HG03159 (cell line): ENCODE measurements at regions not wholly inside any gene's neighbourhood (a gene's known extent, or its start where the extent isn't known, plus 50 kb on each side); places are given as distances from the start of the nearest gene placed in this dataset.

Experiments used
- ATAC-seq: cut with Tn5 transposase; IDR thresholded peaks from one replicate; pipeline ENCODE4 v1.9.1; 2021; ENCODE audit warnings: mild to moderate bottlenecking, moderate library complexity; ENCODE audit not compliant: unreplicated experiment

DNA sequence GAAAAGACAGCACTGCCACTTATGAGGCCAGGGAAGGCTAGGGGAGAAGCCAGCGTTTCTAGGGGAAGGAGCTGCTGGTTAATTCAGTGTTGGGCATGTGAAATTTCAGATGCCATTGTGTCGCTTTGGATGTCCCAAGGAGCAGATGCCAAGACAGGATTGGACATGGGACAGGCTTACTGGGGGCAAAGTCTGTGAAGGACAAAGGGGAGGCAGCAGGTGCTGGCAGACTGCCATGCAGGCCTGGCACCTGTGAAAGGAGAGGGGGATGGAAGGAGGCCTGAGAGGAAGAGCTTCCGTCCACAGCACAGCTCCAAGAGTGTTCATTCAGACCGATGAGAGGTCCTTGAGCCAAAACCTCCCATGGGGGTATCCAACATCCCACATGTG, 255.5 kb upstream of the RPL38 start:
- ATAC-seq: no peak

DNA sequence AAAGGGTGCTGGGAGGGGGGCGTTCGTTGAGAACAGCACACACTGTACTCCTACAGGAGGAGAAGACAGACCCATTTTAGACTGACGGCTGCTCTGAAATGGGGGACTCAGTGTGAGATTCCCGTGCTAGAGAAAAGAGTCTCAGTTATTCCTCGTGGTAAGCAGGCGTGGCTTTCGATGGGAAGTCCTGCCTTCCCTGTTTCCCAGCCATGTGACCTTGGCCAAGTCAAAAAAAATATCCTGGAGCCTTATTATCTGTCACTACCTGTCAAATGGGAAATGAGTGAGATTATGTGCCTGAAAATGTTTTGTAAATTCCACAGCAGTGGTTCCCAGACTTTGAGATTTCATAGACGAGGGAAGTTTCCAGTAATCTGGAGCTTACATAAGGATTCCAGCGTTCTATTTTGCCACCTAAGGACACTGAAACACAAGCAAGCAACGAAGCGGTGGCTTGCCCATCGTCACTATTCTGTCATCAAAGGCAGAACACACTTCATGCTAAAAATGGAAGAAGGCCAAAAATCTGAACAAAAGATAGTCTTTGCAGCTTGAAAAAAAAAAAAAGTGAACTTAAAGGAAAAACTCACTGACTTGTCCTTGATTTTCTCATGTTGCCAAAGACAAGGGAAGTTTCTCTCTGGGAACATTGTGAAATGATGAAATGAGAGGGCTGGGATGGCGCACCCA, 253.4 kb upstream of the RPL38 start:
- ATAC-seq: no peak

DNA sequence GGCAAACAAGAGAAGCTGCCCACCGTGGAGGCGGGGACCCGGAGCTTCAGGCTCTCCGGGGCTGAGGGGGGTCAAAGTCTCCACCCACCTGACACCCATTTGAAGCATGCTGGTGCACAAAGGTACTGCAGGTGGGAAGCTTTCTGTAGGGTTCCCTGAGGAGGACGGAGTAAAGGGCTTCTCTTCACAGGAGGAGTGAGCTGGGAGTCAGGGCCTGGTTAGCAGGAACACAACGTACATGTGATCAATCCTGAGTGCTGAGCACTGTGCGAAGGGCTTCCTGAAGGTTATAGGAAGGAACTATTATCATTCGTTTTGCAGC, 252.9 kb upstream of the RPL38 start:
- no peak for ATAC-seq

DNA sequence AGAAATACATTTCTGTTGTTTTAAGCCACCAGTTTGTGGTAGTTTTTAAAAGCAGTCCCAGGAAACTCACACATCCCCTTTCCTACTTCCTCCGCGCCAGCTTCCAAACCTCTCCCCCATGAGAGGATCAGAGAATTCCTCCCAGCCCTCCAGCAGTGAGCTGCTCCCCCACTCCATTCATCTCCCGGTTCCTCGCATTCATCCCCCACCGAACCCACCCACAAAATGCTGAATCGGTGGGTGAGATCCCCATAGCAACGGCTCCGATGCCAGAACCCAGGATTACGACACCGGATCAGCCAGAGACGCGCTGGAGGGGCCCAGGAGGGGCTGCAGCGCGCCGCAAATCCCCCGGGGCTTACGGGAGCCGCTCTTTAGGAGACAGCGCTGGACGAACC, 251.4 kb upstream of the RPL38 start:
- ATAC-seq: no peak

DNA sequence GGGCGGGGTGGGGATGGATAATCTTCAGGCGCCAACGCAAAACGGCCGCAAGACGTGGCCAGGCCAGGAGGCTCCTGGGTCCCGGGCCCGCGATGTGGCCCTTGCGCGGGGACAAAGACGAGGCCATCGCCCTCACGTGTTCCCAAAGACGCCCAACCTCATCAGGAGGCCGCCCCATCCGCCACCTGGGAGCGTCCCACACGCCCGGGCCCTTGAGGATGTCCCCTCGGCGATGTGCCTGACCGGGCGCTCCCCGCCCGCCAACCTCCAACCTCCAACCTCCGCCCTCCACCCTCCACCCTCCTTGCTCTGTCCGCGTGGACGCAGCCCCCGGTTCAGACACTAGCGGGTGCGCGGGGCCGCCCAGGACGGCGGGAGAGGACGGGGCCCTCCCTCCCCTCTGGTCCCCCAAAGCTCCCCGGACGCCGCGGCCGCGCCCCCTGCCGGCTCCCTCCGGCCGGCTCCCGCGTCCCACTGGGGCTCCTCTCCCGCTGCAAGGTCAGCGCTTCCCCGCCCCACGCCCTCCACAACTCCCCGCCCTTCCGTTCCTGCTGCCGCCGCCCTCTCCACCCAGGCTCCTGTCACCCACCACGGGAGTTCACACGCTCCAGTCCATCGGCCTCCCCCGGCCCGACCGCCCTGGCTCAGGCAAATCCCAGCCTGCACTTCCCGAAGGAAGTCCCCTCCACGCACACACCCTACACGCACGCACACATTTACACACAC, 250.8 kb upstream of the RPL38 start:
- no peak for ATAC-seq

DNA sequence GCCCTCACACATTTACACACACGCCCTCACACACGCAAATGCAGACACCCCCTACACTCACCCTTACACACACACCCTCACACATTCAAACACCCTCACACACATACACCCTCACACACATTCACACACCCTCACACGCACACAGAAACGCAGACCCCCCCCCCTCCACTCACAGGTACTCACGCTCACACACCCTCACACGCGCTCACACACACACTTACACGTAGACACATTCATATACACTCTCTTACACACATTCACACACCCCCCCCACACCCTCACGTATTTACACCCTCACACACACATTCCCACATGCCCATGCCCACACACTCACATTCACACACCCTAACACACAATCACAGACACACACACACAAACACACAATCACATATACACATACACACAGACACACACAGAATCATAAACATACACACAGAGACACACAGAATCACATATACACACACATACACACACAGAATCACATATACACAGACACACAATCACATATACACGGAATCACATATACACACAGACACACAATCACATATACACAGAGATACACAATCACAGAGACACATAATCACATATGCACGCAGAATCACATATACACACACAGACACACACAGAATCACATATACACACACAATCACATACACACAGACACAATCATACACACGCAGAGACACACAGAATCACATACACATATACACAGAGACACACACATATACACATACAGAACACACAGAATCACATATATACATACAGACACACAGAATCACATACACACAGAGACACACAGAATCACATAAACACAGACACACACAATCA, 250.1 kb upstream of the RPL38 start:
- no peak for ATAC-seq

DNA sequence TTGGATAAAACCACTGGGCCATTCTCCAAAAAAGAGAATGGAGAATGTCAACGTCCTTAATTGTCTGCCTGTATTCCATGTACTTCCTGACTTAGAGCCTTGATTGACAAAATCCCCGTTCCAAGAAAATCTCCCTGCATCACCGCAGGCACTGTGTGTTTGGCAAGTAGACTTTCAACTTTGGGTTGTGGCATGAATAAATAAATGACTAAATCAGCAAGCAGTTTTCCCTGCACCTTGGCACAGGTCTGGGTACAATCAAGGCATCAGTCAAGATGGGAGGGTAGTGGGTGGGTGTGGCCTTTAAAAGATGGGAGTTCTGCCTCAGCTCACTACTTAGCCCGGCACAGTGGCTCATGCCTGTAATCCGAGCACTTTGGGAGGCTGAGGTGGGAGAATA, 248.5 kb upstream of the RPL38 start:
- no peak for ATAC-seq

DNA sequence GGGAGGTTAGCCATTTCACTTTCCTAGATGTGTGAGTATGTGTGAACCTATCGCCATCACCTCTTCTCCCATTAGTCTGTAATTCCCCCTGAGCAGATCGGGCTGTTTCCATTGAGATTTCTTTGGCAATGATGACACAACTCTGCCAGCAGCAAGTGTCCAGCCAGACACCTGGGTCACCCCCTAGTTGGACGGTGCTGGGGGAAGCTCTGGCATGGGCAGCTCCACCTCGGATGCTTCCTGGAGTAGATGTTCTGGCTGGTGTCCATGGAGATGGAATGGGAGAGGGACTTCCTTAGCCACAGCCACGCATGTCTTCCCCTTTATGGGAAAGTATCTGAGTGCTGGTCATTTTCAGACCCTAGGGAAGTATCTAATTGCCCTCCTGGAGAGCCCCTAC, 247.9 kb upstream of the RPL38 start:
- no peak for ATAC-seq

DNA sequence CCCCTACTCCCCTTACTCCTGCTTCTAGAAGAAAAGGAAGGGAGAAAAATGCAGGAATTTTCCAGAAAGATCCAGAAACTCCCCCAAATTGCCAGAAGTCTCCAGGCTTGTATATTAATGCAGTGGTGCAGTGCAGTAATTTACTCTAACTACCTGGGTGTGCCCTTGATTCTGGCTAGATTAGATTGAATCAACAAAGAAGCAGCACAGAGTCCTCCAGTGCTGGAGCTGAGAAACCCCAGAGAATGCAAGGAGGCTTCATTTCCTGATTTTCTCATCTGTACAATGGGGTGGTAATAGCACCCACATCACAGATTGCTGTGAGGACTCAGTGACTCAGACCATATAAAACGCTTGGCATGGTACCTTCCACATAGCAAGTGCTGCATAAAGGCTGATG, 247.3 kb upstream of the RPL38 start:
- no peak for ATAC-seq

DNA sequence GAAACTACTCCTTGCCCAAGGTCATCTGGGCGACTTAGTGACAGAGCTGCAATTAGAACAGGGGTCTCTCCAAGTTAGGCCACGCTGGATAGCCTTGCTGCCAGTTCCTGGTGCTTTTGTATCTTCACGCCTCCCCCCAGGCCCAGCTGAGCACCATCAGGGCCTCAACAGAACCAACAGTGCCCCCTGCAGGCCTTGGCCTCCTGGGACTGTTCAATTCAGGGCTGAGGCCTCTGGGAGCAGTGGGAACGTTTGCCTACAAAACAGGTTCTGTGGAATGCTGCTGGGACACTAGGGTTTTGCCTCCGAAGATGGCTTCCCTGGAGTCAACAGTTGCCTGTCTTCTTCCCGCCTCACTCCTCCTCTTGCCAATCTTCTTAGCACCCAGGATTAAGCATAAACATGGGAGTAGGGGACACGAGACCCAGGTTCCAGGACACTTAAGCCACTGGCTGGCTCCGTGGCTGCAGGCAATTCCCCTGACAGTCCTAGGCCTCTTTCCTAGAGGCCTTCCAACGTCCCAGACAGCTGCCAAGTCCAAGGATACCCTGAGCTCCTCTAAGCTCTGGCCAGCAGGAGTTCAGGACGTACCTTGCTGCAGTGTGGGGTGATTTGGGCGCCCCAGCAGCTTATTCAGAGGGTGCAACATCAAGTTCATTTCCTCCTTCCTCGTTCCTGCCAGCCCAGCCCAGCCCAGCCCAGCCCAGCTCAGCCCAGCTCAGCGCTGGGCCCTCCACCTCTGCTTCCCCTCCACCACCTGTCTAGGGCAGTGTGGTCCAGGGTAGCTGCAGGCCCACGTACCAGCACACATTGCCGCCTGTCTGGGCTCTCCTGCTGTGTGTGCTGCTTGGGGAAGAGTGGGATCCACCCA, 246.6 kb upstream of the RPL38 start:
- no peak for ATAC-seq

DNA sequence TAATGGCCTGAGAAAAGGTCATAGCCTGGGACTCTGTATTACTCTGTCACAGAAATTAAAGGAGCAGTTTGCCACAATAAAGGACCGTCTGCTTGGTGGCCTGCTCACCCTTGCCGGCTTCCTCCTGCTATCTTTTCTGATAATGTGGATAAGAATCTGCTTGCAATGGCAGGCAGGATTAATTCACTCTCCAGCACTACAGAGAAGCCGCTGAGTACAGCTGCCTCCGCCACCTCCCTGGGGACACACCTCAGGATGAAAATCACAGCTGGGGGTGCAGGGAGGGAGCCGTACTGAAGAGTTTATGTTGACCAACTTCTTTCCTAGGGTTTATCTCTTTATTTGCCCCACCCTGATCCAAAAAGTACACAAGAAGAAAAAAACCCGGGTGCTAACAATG, 245.9 kb upstream of the RPL38 start:
- ATAC-seq: no peak

DNA sequence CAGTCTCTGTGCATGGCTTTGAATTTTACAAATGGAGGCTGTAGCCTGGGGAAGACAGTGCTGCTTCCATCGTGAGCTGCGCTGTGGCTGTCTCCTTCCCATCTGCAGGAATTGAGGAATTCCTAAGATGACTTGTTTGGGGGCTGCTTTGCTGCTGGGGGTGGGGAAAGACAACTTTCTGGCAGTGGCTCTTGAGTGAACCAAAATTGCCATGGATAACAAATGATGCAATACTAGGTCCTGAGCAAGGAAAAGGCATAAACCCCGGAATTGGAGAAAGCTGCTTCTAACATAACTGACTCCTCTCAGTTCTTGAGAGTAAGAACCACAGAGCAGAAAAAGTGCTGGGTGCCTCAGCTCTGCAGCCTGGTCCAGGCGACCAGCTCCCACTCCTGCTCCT, 245.0 kb upstream of the RPL38 start:
- no peak for ATAC-seq

DNA sequence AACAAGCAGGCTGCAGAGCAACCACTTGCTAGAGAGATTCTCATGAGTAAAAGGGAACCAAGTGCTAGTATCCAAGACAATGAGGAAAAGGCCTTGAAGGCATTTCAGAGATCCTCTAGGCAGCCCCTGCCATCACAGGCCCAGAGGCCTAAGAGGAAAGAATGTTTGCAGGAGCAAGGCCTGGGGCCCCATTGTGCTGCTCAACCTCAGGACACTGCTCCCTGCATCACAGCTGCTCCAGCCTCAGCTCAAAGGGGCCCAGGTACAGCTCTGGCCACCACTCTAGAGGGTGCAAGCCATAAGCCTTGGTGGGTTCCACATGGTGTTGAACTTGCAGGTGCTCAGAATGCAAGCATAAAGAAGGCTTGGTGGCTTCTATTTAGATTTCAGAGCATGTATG, 243.0 kb upstream of the RPL38 start:
- ATAC-seq: no peak

DNA sequence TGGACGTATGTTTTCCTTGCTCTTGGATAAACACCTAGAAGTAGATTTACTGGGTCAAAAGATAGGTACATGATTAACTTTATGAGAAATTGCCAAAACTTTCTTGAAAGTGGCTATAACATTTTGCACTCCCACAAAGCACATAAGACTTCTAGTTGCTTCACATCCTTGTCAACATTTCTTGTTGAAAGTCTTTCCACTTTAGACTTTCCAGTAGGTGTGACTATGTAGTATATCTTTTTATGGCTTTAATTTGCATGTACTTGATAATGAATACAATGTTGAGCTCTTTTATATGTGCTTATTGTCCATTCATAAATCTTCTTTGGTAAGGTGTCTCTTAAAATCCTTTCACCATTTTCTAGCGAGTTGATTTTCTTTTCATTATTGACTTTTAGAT, 241.2 kb upstream of the RPL38 start:
- no peak for ATAC-seq

DNA sequence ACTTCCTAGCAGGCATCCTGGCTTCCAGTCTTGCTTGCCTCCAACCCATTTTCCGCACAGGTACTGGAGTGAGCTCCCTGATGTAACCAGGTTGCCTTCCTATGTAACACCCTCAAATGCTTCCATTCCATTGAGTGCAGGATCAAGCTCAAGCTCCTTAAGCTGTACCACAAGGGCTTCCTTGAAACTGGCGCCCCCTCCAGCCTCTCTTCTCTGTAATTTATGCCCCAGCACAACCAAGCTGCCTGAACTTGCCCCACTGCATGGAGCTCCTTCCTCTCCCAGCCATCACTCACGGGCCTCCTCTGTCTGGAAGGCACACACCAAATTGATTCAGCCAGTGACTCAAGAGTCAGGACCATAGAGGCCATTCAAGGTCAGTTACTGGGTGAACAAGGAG, 234.8 kb upstream of the RPL38 start:
- no peak for ATAC-seq

DNA sequence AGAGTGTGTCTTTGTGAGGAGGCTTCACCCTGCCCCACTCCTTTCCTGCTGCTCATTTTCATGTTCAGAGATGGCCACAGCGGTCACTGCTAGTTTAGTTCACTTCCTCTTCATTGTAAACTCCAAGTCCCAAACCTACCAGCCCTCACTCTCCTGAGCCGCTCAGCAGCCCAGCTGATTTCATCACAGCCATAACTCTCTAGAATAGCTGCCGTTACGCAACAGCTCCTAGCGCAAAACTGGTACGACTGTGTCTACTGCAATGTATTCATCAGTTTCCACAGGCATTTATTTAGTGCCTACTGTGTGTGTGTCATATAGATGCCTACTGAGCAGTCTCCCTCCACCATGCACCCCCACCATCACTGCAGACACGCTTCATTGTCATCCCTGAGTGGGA, 233.5 kb upstream of the RPL38 start:
- ATAC-seq: no peak

DNA sequence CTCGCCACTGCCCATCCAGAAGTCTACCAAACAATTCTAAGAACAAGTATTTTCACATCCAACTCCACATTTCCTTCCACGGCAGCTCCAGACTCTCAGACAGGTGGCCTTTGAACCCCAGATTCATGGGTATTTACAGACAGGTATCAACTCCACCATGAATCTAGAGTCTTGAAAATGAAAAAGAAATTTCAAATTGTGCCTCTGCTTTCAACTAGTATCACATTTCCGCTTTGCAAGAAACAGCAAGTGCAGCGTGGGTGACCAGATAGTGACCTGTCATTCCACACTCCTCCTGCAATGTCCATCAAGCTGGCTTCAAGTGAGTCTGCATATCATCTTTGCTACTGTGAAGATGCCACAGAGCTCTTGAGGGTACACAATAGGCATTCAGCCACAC, 232.4 kb upstream of the RPL38 start:
- ATAC-seq: no peak

DNA sequence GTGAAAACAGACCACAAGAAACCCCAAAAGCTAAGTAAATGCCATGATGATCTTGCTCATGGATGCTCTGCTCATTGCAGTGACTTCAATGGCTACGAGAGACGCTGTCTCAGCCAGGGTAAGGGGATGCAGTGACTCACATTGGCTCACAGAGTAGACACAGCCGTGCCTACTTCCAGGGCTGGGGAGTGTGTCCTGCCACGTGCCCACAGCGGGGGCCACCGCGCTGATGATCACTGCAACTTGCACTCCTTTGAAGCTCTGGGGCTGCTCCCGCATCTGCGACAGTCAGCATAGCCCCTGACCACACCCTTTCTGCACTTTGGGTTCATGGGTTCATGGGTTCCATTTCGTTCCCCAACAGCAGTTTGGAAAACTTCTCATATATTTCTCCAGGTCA, 231.4 kb upstream of the RPL38 start:
- ATAC-seq: no peak

DNA sequence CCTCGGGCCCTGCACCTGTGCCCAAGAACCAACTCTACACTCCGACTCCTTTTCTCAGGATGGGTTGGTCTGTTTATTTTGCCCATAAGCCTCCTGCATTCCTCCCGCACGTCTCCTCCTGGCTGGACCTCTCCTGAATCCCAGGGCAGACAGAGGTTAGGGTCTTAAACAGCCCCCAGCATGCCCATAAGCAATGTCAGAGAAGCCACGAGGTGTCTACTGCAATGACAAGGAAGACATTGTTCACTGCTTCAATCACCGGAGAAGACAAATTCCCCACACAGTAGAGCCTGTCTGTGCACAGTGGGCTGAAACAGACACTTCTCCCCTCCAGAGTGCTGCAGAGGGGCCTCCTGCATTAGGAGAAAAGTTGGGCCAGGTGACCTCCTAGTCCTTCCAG, 230.6 kb upstream of the RPL38 start:
- no peak for ATAC-seq

DNA sequence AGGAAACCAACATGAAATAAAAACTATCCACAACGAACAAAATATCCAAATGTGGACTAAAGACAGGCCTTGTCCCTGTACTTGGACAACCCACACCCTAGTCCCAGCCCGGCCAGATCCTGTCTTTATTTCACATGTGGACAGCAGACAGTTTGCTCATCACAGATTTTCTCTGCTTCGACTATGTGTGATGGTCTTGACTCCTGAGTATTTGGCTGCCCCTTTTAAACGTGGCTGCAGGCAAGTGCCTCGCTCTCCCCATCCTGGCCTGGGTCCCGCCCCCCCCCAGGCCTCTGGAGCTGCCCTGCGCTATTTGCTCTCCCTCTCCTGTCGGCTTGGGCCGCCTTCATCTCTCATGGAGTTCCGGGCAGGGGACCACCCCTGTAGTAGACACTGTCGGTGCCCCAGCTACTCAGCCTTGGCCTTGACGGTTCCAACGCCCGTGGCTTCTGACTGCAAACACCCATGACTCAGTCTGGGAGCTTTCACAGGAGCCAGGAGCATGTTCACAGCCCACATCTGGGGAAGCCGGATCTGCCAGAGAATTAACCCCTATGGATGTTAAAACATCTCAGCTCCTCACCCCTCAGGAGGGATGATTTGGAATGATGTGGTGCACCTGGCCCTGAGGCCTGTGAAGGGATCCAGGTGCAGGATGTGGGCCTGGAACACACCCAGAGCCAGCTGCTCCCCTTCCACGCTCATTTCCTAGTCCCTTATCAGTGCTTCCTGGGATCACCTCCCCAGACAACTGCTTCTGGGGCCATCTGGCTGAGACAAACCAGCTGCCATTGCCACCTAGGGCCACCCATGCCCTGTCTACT, 229.7 kb upstream of the RPL38 start:
- ATAC-seq: no peak
